GM23338 (cell line): ENCODE measurements at regions not wholly inside any gene's neighbourhood (a gene's known extent, or its start where the extent isn't known, plus 50 kb on each side); places are given as distances from the start of the nearest gene placed in this dataset.
A peak's percentile ranks its signal among the peaks of the same experiment; 100 is the strongest.

ENCODE experiments used
- ATAC-seq: fragments of 200-7000 bp; cut with Tn5 transposase; 3 replicates; pipeline ENCODE4 v1.9.1; 2020
- DNase-seq: peaks from one replicate; pipeline ENCODE4 v3.0.0-alpha.2; 2015; ENCODE audit warnings: low spot score
- H2AFZ ChIP-seq: fragments of 200-600 bp; sonication (generic); 2 replicates; pipeline ENCODE4 v1.8.0; 2016; ENCODE audit warnings: antibody characterized with exemption, mild to moderate bottlenecking, moderate library complexity
- H3F3A ChIP-seq: fragments of 200-600 bp; sonication (generic); replicated peaks from 2 replicates; pipeline ENCODE4 v1.8.0; 2017; ENCODE audit warnings: antibody characterized with exemption, mixed run types, low read depth
- H3K27ac ChIP-seq: fragments of 200-600 bp; sonication (generic); 2 replicates; pipeline ENCODE4 v1.6.1; 2016; ENCODE audit warnings: low read depth
- H3K27me3 ChIP-seq: fragments of 200-600 bp; sonication (generic); 2 replicates; pipeline ENCODE4 v1.8.0; 2016; ENCODE audit warnings: mild to moderate bottlenecking, mixed run types, moderate library complexity; ENCODE audit not compliant: insufficient read depth
- H3K36me3 ChIP-seq: fragments of 200-600 bp; sonication (generic); 2 replicates; pipeline ENCODE4 v1.8.0; 2016; ENCODE audit warnings: mild to moderate bottlenecking; ENCODE audit not compliant: insufficient read depth
- H3K4me1 ChIP-seq: fragments of 200-600 bp; sonication (generic); 2 replicates; pipeline ENCODE4 v1.8.0; 2016; ENCODE audit warnings: mild to moderate bottlenecking, moderate library complexity; ENCODE audit not compliant: insufficient read depth
- H3K4me2 ChIP-seq: fragments of 200-600 bp; sonication (generic); 2 replicates; pipeline ENCODE4 v1.7.1; 2017; ENCODE audit warnings: mixed run types
- H3K4me3 ChIP-seq: fragments of 200-600 bp; sonication (generic); 2 replicates; pipeline ENCODE4 v1.6.1; 2016; ENCODE audit warnings: mixed run types
- H3K79me2 ChIP-seq: fragments of 200-600 bp; sonication (generic); replicated peaks from 2 replicates; pipeline ENCODE4 v1.8.0; 2017; ENCODE audit warnings: mild to moderate bottlenecking; ENCODE audit not compliant: insufficient read depth
- H3K9me2 ChIP-seq: fragments of 200-600 bp; sonication (generic); 2 replicates; pipeline ENCODE4 v1.8.0; 2017; ENCODE audit not compliant: insufficient read depth
- H4K20me1 ChIP-seq: fragments of 200-600 bp; sonication (generic); replicated peaks from 2 replicates; pipeline ENCODE4 v1.8.0; 2017; ENCODE audit warnings: mild to moderate bottlenecking; ENCODE audit not compliant: insufficient read depth
- H3K27ac Mint-ChIP-seq: 2 replicates; pipeline ENCODE4 v1.8.0; 2020; ENCODE audit warnings: inconsistent platforms, mild to moderate bottlenecking, moderate library complexity, mixed read lengths
- H3K27me3 Mint-ChIP-seq: 3 replicates; pipeline ENCODE4 v1.8.0; 2022; ENCODE audit warnings: low read depth, mild to moderate bottlenecking, moderate library complexity, mixed read lengths, inconsistent platforms; ENCODE audit not compliant: insufficient read depth, poor library complexity
- H3K36me3 Mint-ChIP-seq: 3 replicates; pipeline ENCODE4 v1.8.0; 2021; ENCODE audit warnings: low read depth, mild to moderate bottlenecking, inconsistent platforms, moderate library complexity, mixed read lengths
- H3K4me1 Mint-ChIP-seq: 3 replicates; pipeline ENCODE4 v1.8.0; 2020; ENCODE audit warnings: mild to moderate bottlenecking, inconsistent platforms, mixed read lengths
- H3K4me3 Mint-ChIP-seq: 3 replicates; pipeline ENCODE4 v1.8.0; 2021; ENCODE audit warnings: moderate library complexity, mild to moderate bottlenecking, inconsistent platforms, mixed read lengths
- H3K9me3 Mint-ChIP-seq: 3 replicates; pipeline ENCODE4 v1.8.0; 2020; ENCODE audit warnings: moderate library complexity, mild to moderate bottlenecking, inconsistent platforms, mixed read lengths
- CREB1 ChIP-seq: fragments of 250-450 bp; sonication (Bioruptor Pico); IDR thresholded peaks from 2 replicates; pipeline ENCODE4 v1.5.0; 2020; ENCODE audit warnings: low read depth, mild to moderate bottlenecking, moderate library complexity
- CTCF ChIP-seq, 2 experiments: fragments of 200-600 bp in 1 of 2; sonication (generic) in 1 of 2; conservative IDR thresholded peaks; 2 replicates each; pipeline versions ENCODE4 v1.5.1 to v1.6.1; 2016 to 2017; ENCODE audit warnings: antibody characterized with exemption in 2 of 2, low read depth in 2 of 2, mild to moderate bottlenecking in 2 of 2, moderate library complexity in 1 of 2
- ETS1 ChIP-seq: IDR thresholded peaks from 2 replicates; pipeline ENCODE4 v1.6.1; 2016; ENCODE audit warnings: antibody characterized with exemption
- EZH2 ChIP-seq: fragments of 200-600 bp; sonication (generic); IDR thresholded peaks from one replicate; pipeline ENCODE4 v1.8.0; 2017; ENCODE audit warnings: antibody characterized with exemption, mild to moderate bottlenecking, low read depth; ENCODE audit not compliant: unreplicated experiment
- EZH2phosphoT487 ChIP-seq: fragments of 200-600 bp; sonication (generic); IDR thresholded peaks from one replicate; pipeline ENCODE4 v1.8.1; 2018; ENCODE audit warnings: antibody characterized with exemption; ENCODE audit not compliant: unreplicated experiment
- JUNB ChIP-seq: IDR thresholded peaks from one replicate; pipeline ENCODE4 v1.6.1; 2016; ENCODE audit warnings: antibody characterized with exemption; ENCODE audit not compliant: unreplicated experiment
- NANOG ChIP-seq: IDR thresholded peaks from 2 replicates; pipeline ENCODE4 v1.6.1; 2016; ENCODE audit warnings: antibody characterized with exemption, borderline replicate concordance
- POLR2AphosphoS5 ChIP-seq: IDR thresholded peaks from 2 replicates; pipeline ENCODE4 v1.6.1; 2016; ENCODE audit warnings: antibody characterized with exemption, low read depth
- STAT1 ChIP-seq: IDR thresholded peaks from one replicate; pipeline ENCODE4 v1.6.1; 2016; ENCODE audit warnings: antibody characterized with exemption; ENCODE audit not compliant: unreplicated experiment
- ZNF114 ChIP-seq: fragments of 250-450 bp; sonication (Bioruptor Pico); IDR thresholded peaks from 2 replicates; pipeline ENCODE4 v1.5.0; 2020; ENCODE audit warnings: mild to moderate bottlenecking, moderate library complexity
- ZNF331 ChIP-seq: fragments of 250-450 bp; sonication (Bioruptor Pico); IDR thresholded peaks from 2 replicates; pipeline ENCODE4 v1.5.0; 2020; ENCODE audit warnings: low read depth, mild to moderate bottlenecking, moderate library complexity
- ZNF462 ChIP-seq: fragments of 250-450 bp; sonication (Bioruptor Pico); IDR thresholded peaks from 2 replicates; pipeline ENCODE4 v1.5.0; 2020; ENCODE audit warnings: mild to moderate bottlenecking, moderate library complexity

- H3K4me1 ChIP-seq, result peaks cover 13% of the 10 kb centered on the region
- H3K27ac Mint-ChIP-seq, result no peak overlapping the region
- H3F3A ChIP-seq, result no peaks in the 10 kb centered on the region
- H3K4me3 ChIP-seq, result no peak overlapping the region
- 0 out of 2 replicates have a peak, but pooled peaks cover 5% of the 10 kb centered on the region for H3K9me2 ChIP-seq
- DNase-seq, result no peak
- no peaks in the 10 kb centered on the region for H3K36me3 Mint-ChIP-seq
- no peak overlapping the region for H3K4me3 Mint-ChIP-seq
- no peak overlapping the region for H3K4me2 ChIP-seq
- TF ChIP-seq ZNF331 (CRISPR knock-in tag) (no peak), CTCF (conservative IDR thresholded peaks at IDR 0.05; ENCODE audit: low read depth in 2 of 2) (no peak), STAT1 (no peak), JUNB (no peak), CREB1 (CRISPR knock-in tag) (no peak), EZH2 (no peak), ETS1 (no peak), EZH2phosphoT487 (no peak)
- no peak overlapping the region for H3K27ac ChIP-seq
- peaks cover 16% of the 10 kb centered on the region for H3K4me1 Mint-ChIP-seq
- ATAC-seq, result no peak
- H3K9me3 Mint-ChIP-seq, result no peaks in the 10 kb centered on the region
- H3K27me3 ChIP-seq, result no peaks in the 10 kb centered on the region
- peak overlapping the region; percentile 90 for H2AFZ ChIP-seq
- H3K79me2 ChIP-seq, result no peaks in the 10 kb centered on the region
- no peaks in the 10 kb centered on the region for H3K36me3 ChIP-seq
- peaks cover 4% of the 10 kb centered on the region for H3K27me3 Mint-ChIP-seq
- no peaks in the 10 kb centered on the region for H4K20me1 ChIP-seq
Measured at GRCh38 chr19:28314287-28314686, 898.7 kb downstream of the UQCRFS1 start.

- ATAC-seq (no peak), DNase-seq (no peak)
- Histone ChIP-seq H4K20me1 (no peaks in the 10 kb centered on the region), H3F3A (no peaks in the 10 kb centered on the region), H3K27me3 (no peaks in the 10 kb centered on the region), H3K27ac (no peak overlapping the region), H3K9me2 (0 out of 2 replicates have a peak, but pooled peaks cover 5% of the 10 kb centered on the region), H3K4me1 (peaks cover 13% of the 10 kb centered on the region), H3K36me3 (no peaks in the 10 kb centered on the region), H3K4me3 (no peak overlapping the region), H3K79me2 (no peaks in the 10 kb centered on the region), H3K4me2 (no peak overlapping the region), H2AFZ (peak overlapping the region; percentile 90; the same call in 1 of the 2 replicates)
- Mint-ChIP-seq H3K27me3 (no peaks in the 10 kb centered on the region), H3K36me3 (no peaks in the 10 kb centered on the region), H3K4me3 (no peak overlapping the region), H3K4me1 (peaks cover 16% of the 10 kb centered on the region), H3K27ac (no peak overlapping the region), H3K9me3 (no peaks in the 10 kb centered on the region)
- TF ChIP-seq ZNF331 (CRISPR knock-in tag) (no peak), POLR2AphosphoS5 (no peak), JUNB (no peak), ETS1 (no peak), ZNF462 (CRISPR knock-in tag) (no peak), NANOG (no peak), ZNF114 (no peak), CREB1 (CRISPR knock-in tag) (no peak), EZH2phosphoT487 (no peak)
Measured at GRCh38 chr19:28313633-28314032, 899.3 kb downstream of the UQCRFS1 start.
